ENCODE measurements at regions not wholly inside any gene's neighbourhood (a gene's known extent, or its start where the extent isn't known, plus 50 kb on each side); places are given as distances from the start of the nearest gene placed in this dataset.

- Histone ChIP-seq H3K27me3 (no peaks in the 10 kb centered on the region), H3K4me3 (no peak overlapping the region), H3K36me3 (replicated peaks in 1 of 2) (no peaks in the 10 kb centered on the region), H3K9me3 (replicated peaks in 1 of 3) (no peaks in the 10 kb centered on the region), H3K4me1 (replicated peaks in 1 of 2) (no peaks in the 10 kb centered on the region), H3K27ac (no peak overlapping the region)
- no peak for DNase-seq
- TF ChIP-seq CTCF (IDR thresholded peaks at IDR 0.05): no peak
- TF ChIP-seq POLR2A (IDR thresholded peaks at IDR 0.05): no peak
- WGBS, 4 donors: 74 to 83% (median 77%) methylated on average over 2 of the region's 2 CpGs
- intact Hi-C loops (cut with DNase I): no loop called here
Observed at GRCh38 chr2:146080925-146081324, 1561.0 kb upstream of the ZEB2 start.

- WGBS, 4 donors: 73 to 81% (median 78%) methylated on average over 1 of the region's 1 CpG
Observed at GRCh38 chr2:146079216-146079615, 1559.3 kb upstream of the ZEB2 start.

GRCh38 chr2:146077156-146077555, 1557.2 kb upstream of the ZEB2 start:
- no peak overlapping the region for H3K27ac ChIP-seq
- intact Hi-C loops (cut with DNase I): no loop called here
- 75 to 88% (median 79%) methylated on average over 1 of the region's 1 CpG for WGBS, 4 donors
- DNase-seq: no peak
- no peaks in the 10 kb centered on the region for H3K9me3 ChIP-seq (replicated peaks in 1 of 3)
- TF ChIP-seq CTCF (IDR thresholded peaks at IDR 0.05) (no peak), POLR2A (IDR thresholded peaks at IDR 0.05) (no peak)
- H3K36me3 ChIP-seq (replicated peaks in 1 of 2): no peaks in the 10 kb centered on the region
- H3K4me3 ChIP-seq: no peak overlapping the region
- H3K4me1 ChIP-seq (replicated peaks in 1 of 2): no peaks in the 10 kb centered on the region
- H3K27me3 ChIP-seq: no peaks in the 10 kb centered on the region

More at GRCh38 chr2:146079216-146079615, 1559.3 kb upstream of the ZEB2 start:
- H3K36me3 ChIP-seq (replicated peaks in 1 of 2): no peaks in the 10 kb centered on the region
- H3K4me3 ChIP-seq: no peak overlapping the region
- intact Hi-C loops (cut with DNase I): no loop called here
- H3K27me3 ChIP-seq: no peaks in the 10 kb centered on the region
- TF ChIP-seq CTCF (IDR thresholded peaks at IDR 0.05) (no peak), POLR2A (IDR thresholded peaks at IDR 0.05) (no peak)
- H3K27ac ChIP-seq: no peak overlapping the region
- no peak for DNase-seq
- no peaks in the 10 kb centered on the region for H3K9me3 ChIP-seq (replicated peaks in 1 of 3)
- H3K4me1 ChIP-seq (replicated peaks in 1 of 2): no peaks in the 10 kb centered on the region

GRCh38 chr2:146068051-146068450, 1548.1 kb upstream of the ZEB2 start:
- Histone ChIP-seq H3K36me3 (replicated peaks in 1 of 2) (no peaks in the 10 kb centered on the region), H3K27ac (no peak overlapping the region), H3K4me1 (replicated peaks in 1 of 2) (no peaks in the 10 kb centered on the region), H3K9me3 (replicated peaks in 1 of 3) (no peaks in the 10 kb centered on the region), H3K4me3 (no peak overlapping the region), H3K27me3 (no peaks in the 10 kb centered on the region)
- TF ChIP-seq CTCF (IDR thresholded peaks at IDR 0.05): no peak
- TF ChIP-seq POLR2A (IDR thresholded peaks at IDR 0.05): no peak
- intact Hi-C loops (cut with DNase I): no loop called here
- no peak for DNase-seq
